Activated CD4-positive, alpha-beta T cell treated with anti-CD3 and anti-CD28 coated beads, Interleukin-2, amount 10 ng/mL, durations not matched to agents 24 days and 14 days (primary cell): ENCODE measurements at regions not wholly inside any gene's neighbourhood (a gene's known extent, or its start where the extent isn't known, plus 50 kb on each side); places are given as distances from the start of the nearest gene placed in this dataset.

ENCODE experiments used
- DNase-seq: peaks from one replicate; pipeline ENCODE4 v3.0.0; 2022
- H3K27ac Mint-ChIP-seq: one replicate; pipeline ENCODE4 v1.8.0; 2022; ENCODE audit warnings: mild to moderate bottlenecking, mixed read lengths
- H3K27me3 Mint-ChIP-seq: one replicate; pipeline ENCODE4 v1.8.0; 2022; ENCODE audit warnings: mixed read lengths
- H3K36me3 Mint-ChIP-seq: one replicate; pipeline ENCODE4 v1.8.0; 2022; ENCODE audit warnings: low read depth, mild to moderate bottlenecking, mixed read lengths
- H3K4me1 Mint-ChIP-seq: one replicate; pipeline ENCODE4 v1.8.0; 2021; ENCODE audit warnings: mixed read lengths
- H3K4me3 Mint-ChIP-seq: one replicate; pipeline ENCODE4 v1.8.0; 2022; ENCODE audit warnings: mild to moderate bottlenecking, moderate library complexity, mixed read lengths
- H3K9me3 Mint-ChIP-seq: one replicate; pipeline ENCODE4 v1.8.0; 2021; ENCODE audit warnings: mixed read lengths
- intact Hi-C: fragments of 100-400 bp; cut with micrococcal nuclease; formaldehyde crosslinking; loops from one replicate; pipeline ENCODE4 v1.15.1; 2023

DNA sequence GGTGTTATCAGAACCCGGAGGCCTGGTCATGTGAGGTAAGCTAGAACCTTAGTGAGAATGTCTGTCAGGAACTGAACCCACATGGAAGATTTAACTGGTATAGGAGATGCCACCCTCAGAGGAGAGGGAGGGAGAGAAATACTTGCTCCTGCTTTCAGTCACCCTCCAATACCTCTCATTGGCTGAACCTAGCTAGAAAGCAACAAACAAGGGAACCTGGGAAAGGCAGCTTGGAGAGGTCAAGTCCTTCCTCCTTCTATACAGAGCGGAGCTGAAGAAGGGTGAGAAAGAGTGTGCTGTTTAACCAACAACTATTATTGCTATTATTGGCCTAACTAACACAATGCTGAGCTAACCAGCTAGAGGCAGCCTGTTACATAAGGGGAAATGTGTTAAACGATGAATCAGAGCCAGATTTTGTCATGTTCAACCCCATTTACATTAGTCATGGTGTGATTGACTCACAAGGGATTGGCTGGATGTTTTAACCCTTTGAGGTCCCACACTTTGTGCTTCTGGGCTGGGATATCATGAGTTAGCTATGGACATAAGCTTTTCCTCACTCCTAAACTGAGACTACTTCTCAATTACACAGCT, 96.5 kb upstream of the ESX1 start:
- Mint-ChIP-seq H3K27ac (no peak overlapping the region), H3K27me3 (peaks cover 5% of the 10 kb centered on the region), H3K36me3 (no peaks in the 10 kb centered on the region), H3K9me3 (no peaks in the 10 kb centered on the region), H3K4me1 (no peaks in the 10 kb centered on the region), H3K4me3 (no peak overlapping the region)
- intact Hi-C loops, result no loop called here
- no peak for DNase-seq

DNA sequence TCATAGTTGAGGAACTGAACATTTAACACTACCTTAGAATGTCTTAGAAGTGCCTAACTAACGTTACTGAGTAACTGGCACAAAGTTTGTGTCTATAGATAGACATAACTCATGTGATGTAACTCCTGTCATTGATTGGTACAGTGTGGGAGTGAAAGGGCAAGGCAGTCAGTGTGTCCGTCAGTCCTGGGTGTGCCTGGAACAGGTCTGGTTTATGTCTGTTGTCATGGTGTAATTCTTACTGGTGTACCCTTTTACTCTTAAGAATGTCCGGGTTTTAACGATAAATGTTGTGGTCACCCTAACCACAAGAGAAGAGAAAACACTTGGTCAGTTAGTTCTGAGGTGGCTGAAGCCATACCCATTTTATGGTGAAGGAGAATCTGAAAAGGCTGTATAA, 93.1 kb upstream of the ESX1 start:
- Mint-ChIP-seq H3K27ac (no peak overlapping the region), H3K27me3 (peaks cover 2% of the 10 kb centered on the region), H3K4me1 (no peaks in the 10 kb centered on the region), H3K9me3 (no peaks in the 10 kb centered on the region), H3K4me3 (no peak overlapping the region), H3K36me3 (no peaks in the 10 kb centered on the region)
- no peak for DNase-seq
- intact Hi-C loops, result no loop called here

DNA sequence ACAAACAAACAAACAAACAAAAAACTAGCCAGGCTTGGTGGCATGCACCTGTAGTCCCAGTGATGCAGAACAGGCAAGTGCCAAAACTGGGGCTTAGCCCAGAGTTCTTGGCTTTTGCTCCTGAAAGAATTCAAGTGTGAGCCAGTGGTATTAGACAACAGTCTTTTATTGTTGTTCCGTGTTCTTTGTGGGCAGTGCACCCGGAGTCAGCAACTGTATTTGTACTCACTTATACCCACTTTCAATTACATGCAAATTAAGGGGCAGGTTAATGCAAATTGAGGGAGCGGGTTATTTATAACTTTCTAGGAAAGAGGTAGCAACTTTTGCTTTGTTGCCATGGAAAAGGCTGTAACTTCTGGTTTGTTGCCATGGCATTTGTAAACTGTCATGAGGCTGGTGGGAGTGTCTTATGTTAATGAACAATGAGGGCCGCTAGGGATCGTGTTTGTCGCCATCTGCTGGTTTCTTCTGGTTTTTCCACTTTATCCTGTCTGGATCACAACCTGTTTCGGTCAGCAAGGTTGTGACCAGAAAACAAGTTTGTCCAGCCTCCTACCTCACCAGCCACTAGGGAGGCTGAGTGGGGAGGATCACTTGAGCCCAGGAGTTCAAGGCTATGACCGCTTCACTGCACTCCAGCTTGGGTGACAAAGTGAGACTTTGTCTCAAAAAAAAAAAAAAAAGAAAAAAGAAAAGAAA, 88.8 kb upstream of the ESX1 start:
- DNase-seq, result peak; percentile 78
- intact Hi-C loops, result no loop called here
- H3K27me3 Mint-ChIP-seq, result no peaks in the 10 kb centered on the region
- no peaks in the 10 kb centered on the region for H3K9me3 Mint-ChIP-seq
- H3K4me1 Mint-ChIP-seq, result no peaks in the 10 kb centered on the region
- no peak overlapping the region for H3K27ac Mint-ChIP-seq
- H3K36me3 Mint-ChIP-seq, result no peaks in the 10 kb centered on the region
- H3K4me3 Mint-ChIP-seq, result no peak overlapping the region

DNA sequence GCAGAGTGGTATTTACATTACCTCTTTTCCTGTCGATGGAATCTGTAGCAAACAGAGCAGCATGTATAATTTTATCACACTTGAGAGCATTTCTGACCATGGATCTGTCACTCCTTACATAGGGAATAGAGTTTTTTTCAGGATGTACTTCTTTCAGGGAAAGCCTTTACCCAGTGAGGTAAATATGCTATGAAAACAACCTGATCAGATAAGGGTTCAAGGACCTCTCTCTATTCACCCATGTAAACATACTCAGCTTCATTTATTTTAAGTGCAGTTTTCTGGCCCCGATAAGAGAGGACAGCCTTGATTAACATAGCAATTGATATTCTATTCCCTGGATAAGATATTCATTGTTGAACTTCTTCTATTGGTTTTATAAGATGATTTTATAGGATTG, 87.3 kb upstream of the ESX1 start:
- intact Hi-C loops, result no loop called here
- H3K27ac Mint-ChIP-seq, result no peak overlapping the region
- H3K4me3 Mint-ChIP-seq, result no peak overlapping the region
- H3K9me3 Mint-ChIP-seq, result no peaks in the 10 kb centered on the region
- no peaks in the 10 kb centered on the region for H3K36me3 Mint-ChIP-seq
- H3K4me1 Mint-ChIP-seq, result no peaks in the 10 kb centered on the region
- no peaks in the 10 kb centered on the region for H3K27me3 Mint-ChIP-seq
- DNase-seq, result no peak

DNA sequence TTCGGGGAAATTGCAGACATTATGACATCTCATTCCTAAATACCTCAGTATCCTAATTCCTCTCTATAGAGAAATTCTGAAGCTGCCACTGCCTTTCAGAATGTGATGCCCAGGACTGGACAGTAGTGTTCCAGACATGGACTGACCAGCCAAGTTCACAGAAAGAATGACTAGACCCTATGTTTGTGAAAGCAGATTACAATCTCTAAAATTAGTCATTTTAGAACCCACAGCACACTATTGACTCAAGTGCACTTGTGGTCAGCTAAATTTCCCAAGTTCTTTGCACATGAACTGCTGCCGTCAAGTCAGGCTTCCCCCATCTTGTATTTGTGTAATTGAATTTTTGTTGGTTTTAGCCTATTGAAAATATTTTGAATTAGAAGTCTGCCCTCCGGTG, 81.0 kb upstream of the ESX1 start:
- no peak for DNase-seq

DNA sequence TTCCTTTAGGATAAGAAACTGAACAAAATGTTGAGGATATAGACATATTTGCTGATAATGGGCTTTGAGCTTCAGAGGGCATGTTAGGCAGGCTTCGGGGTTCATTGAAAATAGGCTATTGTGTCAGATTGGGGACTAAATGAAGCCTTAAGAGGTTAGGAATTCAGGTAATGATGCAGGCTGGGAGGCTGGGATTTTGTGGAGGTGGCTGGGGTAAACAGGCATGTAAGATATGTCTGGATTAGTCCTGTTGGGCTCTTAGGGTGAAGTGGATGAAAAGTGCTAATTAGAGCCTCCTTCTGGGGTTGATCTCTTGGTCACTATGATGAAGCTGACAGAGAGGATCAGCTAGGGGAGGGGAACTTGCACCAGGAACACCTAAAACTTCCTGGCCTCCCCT, 80.2 kb upstream of the ESX1 start:
- Mint-ChIP-seq H3K4me3 (no peak overlapping the region), H3K4me1 (no peaks in the 10 kb centered on the region), H3K36me3 (no peaks in the 10 kb centered on the region), H3K27ac (no peak overlapping the region), H3K27me3 (no peaks in the 10 kb centered on the region), H3K9me3 (no peaks in the 10 kb centered on the region)
- intact Hi-C loops, result no loop called here
- no peak for DNase-seq

More for the DNA sequence above, 81.0 kb upstream of the ESX1 start:
- H3K36me3 Mint-ChIP-seq, result no peaks in the 10 kb centered on the region
- H3K4me1 Mint-ChIP-seq, result no peaks in the 10 kb centered on the region
- H3K27me3 Mint-ChIP-seq, result no peaks in the 10 kb centered on the region
- H3K27ac Mint-ChIP-seq, result no peak overlapping the region
- intact Hi-C loops, result no loop called here
- H3K4me3 Mint-ChIP-seq, result no peak overlapping the region
- no peaks in the 10 kb centered on the region for H3K9me3 Mint-ChIP-seq

DNA sequence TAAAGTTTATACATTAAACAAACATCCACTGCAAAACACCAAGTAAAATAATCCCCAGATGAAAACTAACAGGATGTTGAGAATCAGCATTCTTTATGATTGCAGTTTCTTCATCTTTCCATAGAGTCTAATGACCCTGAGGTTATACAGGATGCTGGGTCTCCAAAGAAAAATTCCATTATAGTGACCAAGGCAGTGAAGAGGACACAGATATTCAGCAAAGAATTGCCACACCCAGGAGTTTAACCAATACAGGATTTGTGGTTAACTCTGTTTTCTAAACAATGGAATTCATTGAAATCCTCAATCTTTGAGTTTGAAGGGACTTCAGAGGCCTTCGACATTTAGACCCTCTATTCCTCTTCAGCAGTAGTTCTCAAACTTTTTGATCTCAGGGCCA, 76.2 kb upstream of the ESX1 start:
- no peak overlapping the region for H3K27ac Mint-ChIP-seq
- intact Hi-C loops, result no loop called here
- H3K4me1 Mint-ChIP-seq, result no peaks in the 10 kb centered on the region
- H3K36me3 Mint-ChIP-seq, result no peaks in the 10 kb centered on the region
- H3K9me3 Mint-ChIP-seq, result no peaks in the 10 kb centered on the region
- H3K4me3 Mint-ChIP-seq, result no peak overlapping the region
- H3K27me3 Mint-ChIP-seq, result no peaks in the 10 kb centered on the region
- no peak for DNase-seq

DNA sequence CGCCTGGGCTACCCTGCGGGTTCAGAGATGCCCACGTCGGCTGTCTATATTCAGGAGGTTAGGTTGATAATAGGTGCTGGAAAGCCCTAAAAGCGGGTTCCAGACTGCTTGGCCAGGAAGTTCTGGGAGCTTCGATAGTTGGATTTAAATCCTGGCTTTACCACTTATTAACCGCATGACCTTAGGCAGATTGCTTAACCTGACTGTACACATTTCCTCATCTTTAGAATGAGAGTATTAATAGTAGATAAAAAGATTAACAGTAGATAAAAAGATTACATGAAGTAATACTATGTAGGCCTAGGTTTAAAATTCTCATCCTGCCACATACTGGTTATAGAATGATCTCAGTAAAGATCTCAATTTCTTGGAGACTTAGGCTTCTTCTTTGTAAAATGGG, 75.0 kb upstream of the ESX1 start:
- H3K9me3 Mint-ChIP-seq, result no peaks in the 10 kb centered on the region
- no peak for DNase-seq
- intact Hi-C loops, result no loop called here
- no peak overlapping the region for H3K27ac Mint-ChIP-seq
- no peaks in the 10 kb centered on the region for H3K4me1 Mint-ChIP-seq
- H3K4me3 Mint-ChIP-seq, result no peak overlapping the region
- H3K27me3 Mint-ChIP-seq, result no peaks in the 10 kb centered on the region
- H3K36me3 Mint-ChIP-seq, result no peaks in the 10 kb centered on the region

DNA sequence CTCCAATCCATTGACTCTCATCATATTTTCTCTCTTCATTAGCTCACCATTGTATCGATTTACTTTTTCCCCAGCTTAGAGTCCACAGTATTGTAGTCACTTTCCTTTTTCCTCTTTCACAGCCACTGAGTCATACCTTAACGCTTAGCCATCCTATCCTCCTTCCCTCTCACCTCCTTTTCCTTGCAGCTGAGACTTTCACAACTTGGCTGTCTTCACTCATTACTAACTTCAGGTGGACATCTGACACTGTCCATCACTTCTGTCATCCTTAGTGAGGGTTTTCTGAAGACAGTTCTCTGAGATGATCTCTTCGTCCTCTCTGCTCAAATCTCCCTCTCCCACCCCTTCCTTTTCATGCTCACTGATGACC, 70.5 kb upstream of the ESX1 start:
- no peaks in the 10 kb centered on the region for H3K4me1 Mint-ChIP-seq
- H3K4me3 Mint-ChIP-seq, result no peak overlapping the region
- no peaks in the 10 kb centered on the region for H3K36me3 Mint-ChIP-seq
- no peak overlapping the region for H3K27ac Mint-ChIP-seq
- H3K9me3 Mint-ChIP-seq, result no peaks in the 10 kb centered on the region
- no peak for DNase-seq
- intact Hi-C loops, result no loop called here
- no peaks in the 10 kb centered on the region for H3K27me3 Mint-ChIP-seq

DNA sequence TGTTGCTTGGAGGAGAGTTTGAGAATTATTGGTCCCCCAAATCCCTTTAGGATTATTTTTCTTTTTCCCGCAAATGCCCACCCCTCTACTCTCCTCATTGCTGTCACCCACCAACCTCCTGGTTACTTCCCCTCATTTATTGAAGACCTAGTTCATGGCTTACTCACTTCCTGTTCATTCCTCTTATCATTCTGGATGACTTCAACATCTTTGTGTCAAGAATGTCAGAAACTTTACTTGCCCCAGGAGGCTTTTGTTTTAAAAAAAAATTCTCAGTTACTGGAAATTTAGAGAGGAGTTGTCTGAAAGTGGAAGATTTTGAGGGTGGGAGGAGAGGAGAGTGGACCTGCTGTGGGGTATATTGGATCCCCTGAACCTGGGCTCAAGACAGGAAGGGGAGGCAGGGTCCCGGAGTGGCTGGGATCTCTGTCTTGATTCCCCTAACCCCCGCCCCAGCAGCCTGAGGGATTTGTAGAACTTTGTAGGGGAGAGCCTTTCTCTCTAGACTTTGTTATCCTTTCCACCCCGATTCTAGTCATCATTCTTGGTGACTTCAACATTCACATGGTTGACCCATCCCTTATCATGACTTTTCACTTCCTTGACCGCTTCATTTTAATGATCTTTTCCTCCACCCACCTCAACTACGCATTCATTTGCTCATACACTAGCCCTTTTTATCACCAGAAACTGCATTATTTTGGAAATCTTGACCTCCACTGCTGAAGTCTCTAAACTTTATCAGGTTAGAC, 69.9 kb upstream of the ESX1 start:
- H3K4me3 Mint-ChIP-seq, result no peak overlapping the region
- H3K36me3 Mint-ChIP-seq, result no peaks in the 10 kb centered on the region
- no peak for DNase-seq
- no peaks in the 10 kb centered on the region for H3K4me1 Mint-ChIP-seq
- no peak overlapping the region for H3K27ac Mint-ChIP-seq
- H3K27me3 Mint-ChIP-seq, result no peaks in the 10 kb centered on the region
- intact Hi-C loops, result no loop called here
- H3K9me3 Mint-ChIP-seq, result no peaks in the 10 kb centered on the region

DNA sequence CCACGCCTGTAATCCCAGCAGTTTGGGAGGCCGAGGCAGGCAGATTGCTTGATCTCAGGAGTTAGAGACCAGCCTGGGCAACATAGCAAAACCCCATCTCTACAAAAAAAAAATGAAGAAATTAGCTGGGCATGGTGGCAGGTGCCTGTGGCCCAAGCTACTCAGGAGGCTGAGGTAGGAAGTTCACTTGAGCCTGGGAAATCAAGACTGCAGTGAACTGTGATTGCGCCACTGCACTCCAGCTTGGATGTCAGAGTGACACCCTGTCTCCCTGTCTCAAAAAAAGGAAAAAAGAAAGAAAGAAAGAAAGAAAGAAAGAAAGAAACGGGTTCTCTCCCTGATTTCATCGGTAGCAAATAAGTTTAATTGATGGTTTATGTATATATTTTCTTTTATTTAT, 64.6 kb upstream of the ESX1 start:
- H3K27ac Mint-ChIP-seq, result no peak overlapping the region
- intact Hi-C loops, result no loop called here

DNA sequence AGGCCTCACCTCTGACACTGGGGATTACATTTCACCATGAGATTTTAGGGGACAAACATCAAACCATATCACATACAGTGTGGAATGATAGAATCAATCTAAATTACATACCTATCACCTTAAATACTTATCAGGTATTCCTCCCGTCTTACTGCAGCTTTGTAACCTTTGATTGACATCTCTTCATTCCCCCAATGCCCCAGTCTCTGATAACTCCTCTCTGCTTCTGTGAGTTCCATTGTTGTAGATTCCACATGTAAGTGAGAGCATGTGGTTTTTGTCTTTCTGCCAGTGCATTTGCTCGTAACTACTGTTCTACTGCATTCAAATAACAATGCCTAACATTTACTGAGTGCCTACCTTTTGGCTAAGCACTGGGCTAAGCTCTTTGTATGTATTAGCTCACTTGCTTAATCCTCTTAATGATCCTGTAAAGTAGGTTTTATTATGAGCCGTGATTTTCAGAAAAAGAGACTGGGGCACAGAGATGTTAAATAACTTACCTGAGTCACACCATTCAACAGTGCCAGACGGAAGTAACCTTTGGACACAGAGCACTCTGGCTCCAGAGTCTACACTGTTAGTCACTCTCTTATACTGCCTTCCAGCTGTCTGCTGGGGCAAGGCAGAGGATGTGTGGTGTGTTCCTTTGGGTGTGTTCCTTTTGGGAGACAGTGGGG, 63.7 kb upstream of the ESX1 start:
- DNase-seq, result no peak
- Mint-ChIP-seq H3K9me3 (no peaks in the 10 kb centered on the region), H3K36me3 (no peaks in the 10 kb centered on the region), H3K27ac (no peak overlapping the region), H3K4me1 (no peaks in the 10 kb centered on the region), H3K4me3 (no peak overlapping the region), H3K27me3 (no peaks in the 10 kb centered on the region)
- intact Hi-C loops, result no loop called here

More for the DNA sequence above, 64.6 kb upstream of the ESX1 start:
- H3K4me1 Mint-ChIP-seq, result no peaks in the 10 kb centered on the region
- DNase-seq, result no peak
- no peak overlapping the region for H3K4me3 Mint-ChIP-seq
- H3K36me3 Mint-ChIP-seq, result no peaks in the 10 kb centered on the region
- H3K27me3 Mint-ChIP-seq, result no peaks in the 10 kb centered on the region
- no peaks in the 10 kb centered on the region for H3K9me3 Mint-ChIP-seq

DNA sequence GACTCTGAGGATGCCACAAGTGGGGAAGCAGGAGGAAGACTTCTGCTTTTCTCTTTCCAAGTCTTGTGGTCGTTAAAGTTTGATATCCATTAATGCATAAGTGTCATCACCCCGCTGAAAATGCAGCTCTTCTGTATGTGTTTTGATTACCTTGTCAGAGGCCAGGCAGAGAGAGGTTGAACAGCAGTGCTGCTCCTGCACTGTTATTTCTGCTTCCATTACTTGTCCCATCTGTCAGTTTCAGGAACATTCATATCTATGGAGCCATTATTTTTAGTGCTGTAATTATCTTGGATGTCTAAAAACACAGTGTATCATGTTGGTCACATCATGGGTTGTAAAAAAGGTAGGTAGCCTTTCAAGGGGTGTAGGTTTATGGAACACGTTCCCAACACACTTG, 62.0 kb upstream of the ESX1 start:
- H3K9me3 Mint-ChIP-seq, result no peaks in the 10 kb centered on the region

DNA sequence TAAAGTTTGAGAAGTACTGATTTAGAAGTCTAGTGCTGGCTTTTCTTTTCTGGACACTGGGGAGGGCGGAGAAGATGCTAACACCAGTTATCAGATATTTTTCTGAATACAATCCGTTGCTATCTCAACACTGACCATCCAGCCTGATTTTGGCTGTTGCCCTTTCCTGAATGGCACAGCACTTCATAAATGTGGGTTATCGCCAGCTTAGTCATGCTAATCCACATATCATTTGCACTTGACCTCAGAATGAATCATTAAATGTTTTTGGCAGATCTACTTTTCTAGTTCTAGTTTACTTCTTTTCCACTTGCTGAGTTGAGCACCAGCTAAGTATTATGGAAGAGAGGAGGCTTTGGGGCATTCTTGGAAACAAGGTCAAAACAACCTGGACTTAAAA, 60.8 kb upstream of the ESX1 start:
- Mint-ChIP-seq H3K27ac (no peak overlapping the region), H3K4me3 (no peak overlapping the region), H3K4me1 (no peaks in the 10 kb centered on the region), H3K36me3 (no peaks in the 10 kb centered on the region), H3K27me3 (no peaks in the 10 kb centered on the region), H3K9me3 (no peaks in the 10 kb centered on the region)
- intact Hi-C loops, result no loop called here
- DNase-seq, result no peak

More for the DNA sequence above, 62.0 kb upstream of the ESX1 start:
- DNase-seq, result no peak
- no peak overlapping the region for H3K27ac Mint-ChIP-seq
- H3K27me3 Mint-ChIP-seq, result no peaks in the 10 kb centered on the region
- H3K4me1 Mint-ChIP-seq, result no peaks in the 10 kb centered on the region
- H3K4me3 Mint-ChIP-seq, result no peak overlapping the region
- no peaks in the 10 kb centered on the region for H3K36me3 Mint-ChIP-seq
- intact Hi-C loops, result no loop called here
